ENCODE measurements at regions not wholly inside any gene's neighbourhood (a gene's known extent, or its start where the extent isn't known, plus 50 kb on each side); places are given as distances from the start of the nearest gene placed in this dataset.

GRCh38 chr4:154015578-154015977 is 226.7 kb upstream of the SFRP2 start:
- Histone ChIP-seq H3K27me3 (replicated peaks in 1 of 4; ENCODE audit: control extremely low read depth in 1 of 4, control insufficient read depth in 3 of 4, insufficient read depth in 4 of 4, low read length in 3 of 4) (no peaks in the 10 kb centered on the region), H3K79me2 (ENCODE audit: control insufficient read depth, insufficient read depth, low read length) (no peaks in the 10 kb centered on the region), H3K9ac (ENCODE audit: low read length) (no peak overlapping the region), H3K36me3 (replicated peaks in 1 of 2; ENCODE audit: control extremely low read depth in 1 of 2, control insufficient read depth in 1 of 2, extremely low read depth in 1 of 2, insufficient read depth in 2 of 2, low read length in 1 of 2) (no peaks in the 10 kb centered on the region), H2AFZ (ENCODE audit: insufficient read depth, low read depth, low read length, poor library complexity, severe bottlenecking) (no peak overlapping the region), H3K4me1 (ENCODE audit: control insufficient read depth in 2 of 2, insufficient read depth in 2 of 2, low read length in 2 of 2) (no peaks in the 10 kb centered on the region), H3K9me3 (ENCODE audit: control extremely low read depth in 1 of 3, control insufficient read depth in 2 of 3, insufficient read depth in 1 of 3, low read length in 2 of 3) (peaks cover 0 to 7% (median 0%) of the 10 kb centered on the region in 3 donors), H3K27ac (ENCODE audit: low read length in 2 of 2) (no peak overlapping the region), H3K4me3 (ENCODE audit: control extremely low read depth in 1 of 5, extremely low read depth in 1 of 5, insufficient read depth in 1 of 5, low read depth in 2 of 5, low read length in 4 of 5) (no peak overlapping the region), H4K20me1 (ENCODE audit: control insufficient read depth, insufficient read depth, low read length, poor library complexity, severe bottlenecking) (no peaks in the 10 kb centered on the region), H3K4me2 (replicated peaks; ENCODE audit: low read depth, low read length, poor library complexity, severe bottlenecking) (no peak overlapping the region)
- TF ChIP-seq EZH2 (IDR thresholded peaks at IDR 0.05; ENCODE audit: borderline replicate concordance, insufficient read depth, low read depth, low read length, poor library complexity, severe bottlenecking), result no peak
- no peak for TF ChIP-seq CTCF (IDR thresholded peaks at IDR 0.05)
- WGBS (ENCODE audit: insufficient coverage), result no CpG with 5 or more reads among the region's 3 CpGs
- H3K4me3 Mint-ChIP-seq, result no peak overlapping the region
- no peaks in the 10 kb centered on the region for H3K9me3 Mint-ChIP-seq (ENCODE audit: insufficient read depth)
- H3K27me3 Mint-ChIP-seq, result peaks cover 3% of the 10 kb centered on the region
- intact Hi-C loops (cut with micrococcal nuclease), result no loop called here
- ChIA-PET POLR2A (no interaction called here), CTCF (no interaction called here)
- no peak for DNase-seq
- ATAC-seq (ENCODE audit: low read depth), result no peak
- H3K27ac Mint-ChIP-seq, result no peak overlapping the region
- H3K4me1 Mint-ChIP-seq, result no peaks in the 10 kb centered on the region

GRCh38 chr4:154014407-154015321 is 225.8 kb upstream of the SFRP2 start:
- Histone ChIP-seq H3K27me3 (replicated peaks in 1 of 4; ENCODE audit: control extremely low read depth in 1 of 4, control insufficient read depth in 3 of 4, insufficient read depth in 4 of 4, low read length in 3 of 4) (no peaks in the 10 kb centered on the region), H3K4me1 (ENCODE audit: control insufficient read depth in 2 of 2, insufficient read depth in 2 of 2, low read length in 2 of 2) (no peaks in the 10 kb centered on the region), H4K20me1 (ENCODE audit: control insufficient read depth, insufficient read depth, low read length, poor library complexity, severe bottlenecking) (no peaks in the 10 kb centered on the region), H3K9ac (ENCODE audit: low read length) (no peak overlapping the region), H3K36me3 (replicated peaks in 1 of 2; ENCODE audit: control extremely low read depth in 1 of 2, control insufficient read depth in 1 of 2, extremely low read depth in 1 of 2, insufficient read depth in 2 of 2, low read length in 1 of 2) (no peaks in the 10 kb centered on the region), H3K9me3 (ENCODE audit: control extremely low read depth in 1 of 3, control insufficient read depth in 2 of 3, insufficient read depth in 1 of 3, low read length in 2 of 3) (peaks cover 0 to 7% (median 0%) of the 10 kb centered on the region in 3 donors), H3K4me2 (replicated peaks; ENCODE audit: low read depth, low read length, poor library complexity, severe bottlenecking) (no peak overlapping the region), H3K79me2 (ENCODE audit: control insufficient read depth, insufficient read depth, low read length) (no peaks in the 10 kb centered on the region), H2AFZ (ENCODE audit: insufficient read depth, low read depth, low read length, poor library complexity, severe bottlenecking) (no peak overlapping the region), H3K4me3 (ENCODE audit: control extremely low read depth in 1 of 5, extremely low read depth in 1 of 5, insufficient read depth in 1 of 5, low read depth in 2 of 5, low read length in 4 of 5) (no peak overlapping the region), H3K27ac (ENCODE audit: low read length in 2 of 2) (no peak overlapping the region)
- Mint-ChIP-seq H3K4me3 (no peak overlapping the region), H3K27ac (no peak overlapping the region), H3K4me1 (no peaks in the 10 kb centered on the region), H3K27me3 (peaks cover 3% of the 10 kb centered on the region), H3K9me3 (ENCODE audit: insufficient read depth) (no peaks in the 10 kb centered on the region)
- ChIA-PET CTCF (no interaction called here), POLR2A (no interaction called here)
- no peak for TF ChIP-seq CTCF (IDR thresholded peaks at IDR 0.05)
- DNase-seq (no peak), ATAC-seq (ENCODE audit: low read depth) (no peak)
- intact Hi-C loops (cut with micrococcal nuclease), result no loop called here
- WGBS (ENCODE audit: insufficient coverage), result 86% methylated on average over 1 of the region's 7 CpGs
